Dermis microvascular lymphatic vessel endothelial cell (primary cell): ENCODE measurements at regions not wholly inside any gene's neighbourhood (a gene's known extent, or its start where the extent isn't known, plus 50 kb on each side); places are given as distances from the start of the nearest gene placed in this dataset.
"Not testable (repeated sequence)": the region's sequence is repeated elsewhere in the genome, so short reads cannot be mapped to it uniquely, and the experiment has no call there.

ENCODE experiments used
- DNase-seq, 2 donors: peaks; one replicate each; pipeline versions ENCODE4 v3.0.0 to v3.0.0-alpha.2; 2010; ENCODE audit warnings: low read depth in 2 of 2

DNA sequence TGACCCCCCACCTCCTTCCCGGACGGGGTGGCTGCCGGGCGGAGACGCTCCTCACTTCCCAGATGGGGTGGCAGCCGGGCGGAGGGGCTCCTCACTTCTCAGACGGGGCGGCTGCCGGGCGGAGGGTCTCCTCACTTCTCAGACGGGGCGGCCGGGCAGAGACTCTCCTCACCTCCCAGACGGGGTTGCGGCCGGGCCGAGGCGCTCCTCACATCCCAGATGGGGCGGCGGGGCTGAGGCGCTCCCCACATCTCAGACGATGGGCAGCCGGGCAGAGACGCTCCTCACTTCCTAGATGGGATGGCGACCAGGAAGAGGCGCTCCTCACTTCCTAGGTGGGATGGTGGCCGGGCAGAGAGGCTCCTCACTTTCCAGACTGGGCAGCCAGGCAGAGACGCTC, 112.1 kb upstream of the GOT2 start:
- DNase-seq = not testable (repeated sequence)

- peak; percentile 6 to 39 for DNase-seq
These were observed 109.6 kb upstream of the GOT2 start for GRCh38 chr16:58843675-58844074.

DNA sequence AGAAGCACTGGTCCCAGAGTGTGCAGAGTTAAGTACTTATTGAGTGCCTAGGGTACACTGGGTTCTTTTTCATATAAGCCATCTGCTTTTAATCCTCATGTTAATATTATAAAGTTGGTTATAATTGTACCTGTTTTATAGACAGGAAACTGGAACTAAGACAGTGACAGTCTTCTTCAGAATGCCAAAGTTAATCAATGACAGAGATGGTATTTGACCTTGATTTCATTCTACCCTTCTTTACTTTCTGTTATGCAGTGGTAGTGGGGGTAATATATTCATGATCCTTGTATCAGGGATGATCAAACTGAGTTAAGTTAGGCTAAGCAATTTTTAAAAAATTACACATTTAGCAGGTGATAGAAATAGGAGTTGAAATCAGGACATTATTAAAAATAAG, 108.6 kb upstream of the GOT2 start:
- DNase-seq = no peak

DNA sequence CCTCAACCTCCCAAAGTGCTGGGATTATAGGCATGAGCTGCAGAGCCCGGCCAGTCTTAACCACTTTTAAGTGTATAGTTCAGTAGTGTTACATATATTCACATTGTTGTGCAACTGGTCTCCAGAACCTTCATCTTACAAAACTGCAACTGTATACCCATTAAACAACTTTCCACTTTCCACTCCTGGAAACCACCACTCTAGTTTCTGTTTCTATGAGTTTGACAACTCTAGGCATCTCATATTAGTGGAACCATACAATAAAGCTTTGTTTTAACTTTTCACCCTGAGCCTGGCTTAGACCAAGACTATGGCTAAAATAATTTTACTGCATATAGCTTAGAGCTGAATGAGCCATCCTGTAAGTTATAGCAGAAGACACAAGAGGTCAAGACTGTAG, 108.0 kb upstream of the GOT2 start:
- no peak for DNase-seq

- DNase-seq = no peak
These were observed 103.8 kb upstream of the GOT2 start for GRCh38 chr16:58837950-58838349.

- no peak for DNase-seq
These were observed 102.3 kb upstream of the GOT2 start for GRCh38 chr16:58836427-58836826.

- no peak for DNase-seq
These were observed 98.3 kb upstream of the GOT2 start for GRCh38 chr16:58832386-58832895.

DNA sequence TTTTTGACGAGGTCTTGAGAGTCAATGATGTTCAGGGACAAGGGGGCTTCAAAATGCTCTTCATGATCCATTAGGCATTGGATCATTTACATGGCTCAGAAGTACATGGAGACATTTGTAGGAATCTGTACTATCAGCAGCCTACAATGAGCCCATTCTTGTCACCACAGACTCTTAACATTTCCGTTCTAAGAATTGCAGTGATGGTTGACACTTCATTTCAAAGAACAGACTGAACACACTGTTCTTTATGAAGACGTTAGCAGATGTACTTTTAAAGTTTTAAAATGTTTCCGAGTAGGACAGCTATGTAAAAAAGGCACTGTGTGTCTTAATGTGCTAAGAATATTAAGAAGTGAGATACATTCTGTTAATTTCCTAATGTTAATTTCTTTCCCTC, 97.3 kb upstream of the GOT2 start:
- DNase-seq = no peak

DNA sequence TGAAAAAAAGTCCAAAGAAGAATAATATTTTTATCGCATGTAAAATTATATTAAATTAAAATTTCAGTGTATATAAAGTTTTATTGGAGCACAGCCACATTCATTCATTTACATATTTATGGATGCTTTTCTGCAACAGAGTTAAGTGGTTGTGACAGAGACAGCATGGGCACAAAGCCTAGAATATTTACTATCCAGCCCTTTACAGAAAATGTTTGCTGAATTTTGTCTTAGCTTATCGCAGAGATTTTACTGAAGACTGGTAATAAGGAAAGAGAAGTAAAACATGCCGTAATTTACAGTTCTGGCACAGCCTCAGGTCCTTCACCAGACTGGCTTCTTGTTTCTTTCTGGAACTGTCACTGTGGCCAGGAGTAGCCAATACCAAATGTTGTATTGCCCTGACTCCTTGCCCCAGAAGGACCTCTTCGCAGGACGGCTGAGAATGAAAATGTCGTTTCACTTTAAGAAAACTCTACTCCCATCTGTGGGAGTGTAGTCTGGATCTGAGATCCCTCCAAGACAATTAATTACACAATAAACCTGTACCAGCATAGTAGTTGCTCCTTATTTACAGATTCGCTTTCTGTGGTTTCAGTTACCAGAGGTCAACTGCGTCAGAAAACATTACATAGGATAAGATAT, 94.9 kb upstream of the GOT2 start:
- no peak for DNase-seq

- no peak for DNase-seq
These were observed 90.1 kb upstream of the GOT2 start for GRCh38 chr16:58824201-58824600.

DNA sequence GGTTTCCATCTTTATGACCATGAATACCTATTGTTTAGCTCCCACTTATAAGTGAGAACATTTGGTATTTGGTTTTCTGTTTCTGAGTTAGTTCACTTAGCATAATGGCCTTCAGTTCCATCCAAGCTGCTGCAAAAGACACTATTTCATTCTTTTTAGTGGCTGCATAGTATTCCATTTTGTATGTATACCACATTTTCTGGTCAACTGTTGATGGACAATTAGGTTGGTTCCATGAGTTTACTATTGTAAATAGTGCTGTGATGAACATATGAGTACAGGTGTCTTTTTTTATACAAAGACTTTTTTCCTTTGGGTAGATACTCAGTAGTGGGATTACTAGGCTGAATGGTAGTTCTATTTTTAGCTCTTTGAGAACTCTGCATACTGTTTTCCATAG, 87.8 kb upstream of the GOT2 start:
- no peak for DNase-seq

GRCh38 chr16:58820411-58820810, 86.3 kb upstream of the GOT2 start:
- DNase-seq = no peak

- no peak for DNase-seq
These were observed 81.2 kb upstream of the GOT2 start for GRCh38 chr16:58815181-58815888.

DNA sequence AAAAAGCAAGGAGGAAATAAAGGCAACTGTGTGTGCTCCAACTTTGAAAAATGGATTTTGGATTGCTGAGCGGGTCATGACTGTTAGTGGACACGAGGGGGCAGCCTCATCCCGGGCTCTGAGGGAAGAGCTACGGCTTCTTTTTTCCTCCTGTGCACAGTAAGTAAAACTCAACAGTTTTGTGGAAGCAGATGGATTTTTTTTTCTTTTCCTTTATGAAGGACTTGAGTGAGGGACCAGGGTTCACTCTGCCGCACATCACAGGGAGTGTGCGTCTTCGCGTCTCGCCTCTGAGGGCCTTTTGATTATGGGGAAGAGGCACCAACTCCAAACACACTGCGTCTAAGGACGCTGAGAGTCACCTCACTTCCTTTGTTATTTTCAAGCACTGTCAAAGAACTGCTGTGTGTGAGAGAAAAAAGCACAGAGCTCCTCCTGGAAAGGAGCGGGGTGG, 80.3 kb upstream of the GOT2 start:
- DNase-seq = peak; percentile 4 to 46

GRCh38 chr16:58809213-58809612, 75.1 kb upstream of the GOT2 start:
- DNase-seq = no peak

- DNase-seq = no peak
These were observed 73.2 kb upstream of the GOT2 start for GRCh38 chr16:58807276-58807675.

DNA sequence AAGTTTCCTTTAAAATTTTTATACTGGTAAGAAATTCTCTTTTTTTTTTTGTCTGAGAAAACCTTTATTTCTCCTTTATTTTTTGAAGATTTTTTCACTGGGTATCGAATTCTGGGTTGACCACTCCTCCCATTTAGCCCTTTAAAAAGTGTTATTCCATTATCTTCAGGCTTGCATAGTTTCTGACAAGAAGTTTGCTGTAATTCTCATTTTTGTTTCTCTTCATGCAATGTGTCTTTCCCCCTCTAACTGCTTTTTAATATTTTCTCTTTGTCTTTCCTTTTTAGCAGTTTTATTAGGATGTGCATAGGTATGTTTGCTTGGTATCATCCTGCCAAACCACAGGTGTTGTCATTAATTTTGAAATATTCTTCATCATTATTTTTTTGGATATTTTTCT, 67.7 kb upstream of the GOT2 start:
- DNase-seq = no peak

DNA sequence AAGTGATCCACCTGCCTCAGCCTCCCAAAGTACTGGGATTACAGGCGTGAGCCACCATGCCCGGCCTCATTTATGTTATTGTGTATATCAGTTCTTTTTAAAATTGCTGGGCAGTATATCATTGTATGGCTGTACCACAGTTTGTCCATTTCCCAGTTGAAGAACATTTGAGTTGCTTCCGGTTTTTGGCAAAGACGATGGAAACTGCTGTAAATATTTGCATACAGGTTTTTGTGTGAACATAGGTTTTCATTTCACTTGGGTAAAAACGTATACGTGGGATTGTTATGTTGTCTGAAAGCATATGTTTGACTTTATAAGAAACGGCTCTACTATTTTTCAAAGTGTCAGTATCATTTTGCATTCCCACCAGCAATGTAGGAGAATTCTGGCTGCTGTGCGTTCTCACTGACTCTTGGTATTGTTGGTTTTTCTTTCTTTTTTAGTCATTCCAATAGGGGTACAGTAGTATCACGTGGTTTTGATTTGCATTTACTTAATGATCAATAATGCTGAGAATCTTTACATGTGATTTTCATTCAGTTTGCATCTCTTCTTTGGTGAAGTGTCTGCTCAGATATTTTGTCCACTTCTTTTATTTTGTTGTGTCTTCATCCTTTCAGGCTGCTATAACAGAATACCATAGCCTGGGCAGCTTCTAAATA, 63.2 kb upstream of the GOT2 start:
- DNase-seq = no peak

DNA sequence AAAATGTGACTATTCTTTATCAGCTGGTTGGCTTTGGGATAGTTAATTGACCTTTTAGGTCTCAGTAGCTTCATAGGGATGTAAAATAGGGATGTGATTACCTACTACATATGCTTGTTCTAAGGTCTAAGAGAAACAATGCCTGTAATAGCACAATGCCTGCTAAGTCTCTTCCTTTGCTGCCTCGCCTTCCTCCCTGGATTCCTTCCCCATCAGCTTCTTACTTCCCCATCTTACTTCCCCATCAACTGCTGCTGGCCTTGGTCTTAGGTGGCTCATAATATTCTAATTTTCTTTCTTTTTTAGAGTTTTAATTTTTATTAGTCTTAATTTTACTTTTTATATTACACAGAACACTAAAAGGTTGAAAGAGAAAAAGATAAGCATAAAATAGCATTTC, 59.2 kb upstream of the GOT2 start:
- no peak for DNase-seq

GRCh38 chr16:58792188-58792587, 58.1 kb upstream of the GOT2 start:
- DNase-seq = no peak

GRCh38 chr16:58790816-58791557, 56.9 kb upstream of the GOT2 start:
- DNase-seq = not testable (repeated sequence)

DNA sequence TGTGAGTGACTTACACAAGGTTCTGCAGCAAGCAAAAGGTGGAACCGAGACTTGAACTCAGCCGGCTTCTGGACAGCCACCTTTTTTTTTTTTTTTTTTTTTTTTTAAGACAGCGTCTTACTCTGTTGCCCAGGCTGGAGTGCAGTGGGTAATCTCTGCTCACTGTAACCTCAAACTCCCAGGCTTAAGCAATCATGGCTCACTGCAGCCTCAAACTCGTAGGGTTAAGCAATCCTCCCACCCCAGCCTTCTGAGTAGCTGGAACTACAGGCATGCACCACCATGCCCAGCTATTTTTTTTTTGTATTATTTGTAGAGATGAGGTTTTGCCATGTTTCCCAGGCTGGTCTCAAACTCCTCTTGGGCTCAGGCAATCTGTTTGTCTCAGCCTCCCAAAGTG, 55.2 kb upstream of the GOT2 start:
- no peak for DNase-seq
